K562 (cell line): ENCODE measurements at regions not wholly inside any gene's neighbourhood (a gene's known extent, or its start where the extent isn't known, plus 50 kb on each side); places are given as distances from the start of the nearest gene placed in this dataset.

Experiments used
- ATAC-seq: fragments of 200-7000 bp; cut with Tn5 transposase; 3 replicates; pipeline ENCODE4 v1.9.1; 2020; ENCODE audit warnings: moderate library complexity
- BruUV-seq: library from RNA; stranded (reverse); fragments of 400-500 nt; replicated peaks from 2 replicates; lab custom pipeline; 2021; lab: Mats Ljungman, UMichigan
- CTCF ChIA-PET: fragments of 300-600 bp; formaldehyde crosslinking; extraction: SDS; loops from one replicate; lab custom pipeline; 2021; ENCODE audit warnings: low intra/inter-chr PET ratio; lab: Yijun Ruan, JAX
- POLR2A ChIA-PET: fragments of 300-600, 350-650 bp; sonication (Branson Sonifier 250); formaldehyde crosslinking; extraction: SDS; loops from one replicate; lab custom pipeline; 2021; ENCODE audit warnings: antibody characterized with exemption, inconsistent platforms; lab: Yijun Ruan, JAX
- DNase-seq, 4 experiments: peaks; one replicate each; pipeline versions ENCODE4 v3.0.0 to v3.0.0-alpha.2; 2011 to 2018; ENCODE audit warnings: low spot score in 3 of 4, mixed read lengths in 3 of 4; ENCODE audit errors: extremely low read depth in 1 of 4
- FAIRE-seq: peaks from 2 replicates; lab custom pipeline; 2011; peaks lifted over from hg19 to GRCh38; lab: Jason Lieb, UNC
- H2AFZ ChIP-seq: 2 replicates; pipeline ENCODE4 v1.6.0; 2011; ENCODE audit warnings: low read depth, low read length, control low read depth, inconsistent platforms
- H3K27ac ChIP-seq: fragments of 200-600 bp; 3 replicates; pipeline ENCODE4 v1.8.0; 2011; ENCODE audit warnings: low read depth, mild to moderate bottlenecking, control low read depth, inconsistent platforms, low read length, moderate library complexity, mixed read lengths; ENCODE audit errors: extremely low read depth
- H3K27me3 ChIP-seq, 2 experiments: fragments of 300-600 bp in 1 of 2; 2 replicates in 1 of 2; 3 replicates in 1 of 2; pipeline versions ENCODE4 v1.6.0 to v1.8.0; 2011; ENCODE audit warnings: inconsistent platforms in 2 of 2, low read length in 2 of 2, mild to moderate bottlenecking in 1 of 2, mixed read lengths in 1 of 2, moderate library complexity in 1 of 2; ENCODE audit not compliant: control insufficient read depth in 2 of 2, insufficient read depth in 2 of 2
- H3K36me3 ChIP-seq: fragments of 300-600 bp; 3 replicates; pipeline ENCODE4 v1.8.0; 2011; ENCODE audit warnings: mild to moderate bottlenecking, low read length, inconsistent platforms; ENCODE audit not compliant: control insufficient read depth, insufficient read depth
- H3K4me1 ChIP-seq, 2 experiments: fragments of 200-600 bp in 1 of 2; replicated peaks in 1 of 2; 2 replicates in 1 of 2; 3 replicates in 1 of 2; pipeline versions ENCODE4 v1.5.1 to v1.8.0; 2011; ENCODE audit warnings: inconsistent platforms in 2 of 2, low read length in 2 of 2, mild to moderate bottlenecking in 1 of 2, mixed read lengths in 1 of 2, moderate library complexity in 1 of 2; ENCODE audit not compliant: control insufficient read depth in 2 of 2, insufficient read depth in 2 of 2
- H3K4me2 ChIP-seq: 2 replicates; pipeline ENCODE4 v1.6.1; 2011; ENCODE audit warnings: low read length, control low read depth, inconsistent platforms, mixed read lengths; ENCODE audit not compliant: insufficient read depth
- H3K4me3 ChIP-seq: fragments of 200-600 bp; sonication (generic), shearing (Covaris generic); 2 replicates; pipeline ENCODE4 v1.5.1; 2016; ENCODE audit warnings: control low read depth, inconsistent platforms
- H3K79me2 ChIP-seq: fragments of 200-600 bp; 3 replicates; pipeline ENCODE4 v1.8.0; 2011; ENCODE audit warnings: low read length, inconsistent platforms; ENCODE audit not compliant: control insufficient read depth, insufficient read depth
- H3K9ac ChIP-seq, 2 experiments: 2 replicates each; pipeline versions ENCODE4 v1.6.0 to v1.6.1; 2011; ENCODE audit warnings: low read depth in 2 of 2, low read length in 2 of 2, control low read depth in 1 of 2, inconsistent platforms in 1 of 2, mild to moderate bottlenecking in 1 of 2, mixed read lengths in 1 of 2; ENCODE audit not compliant: insufficient read depth in 1 of 2
- H3K9me1 ChIP-seq: one replicate; pipeline ENCODE4 v1.6.0; 2011; ENCODE audit warnings: inconsistent platforms, mild to moderate bottlenecking, low read length, moderate library complexity; ENCODE audit not compliant: control insufficient read depth, insufficient read depth
- H3K9me3 ChIP-seq: replicated peaks from 2 replicates; pipeline ENCODE4 v1.5.1; 2011; ENCODE audit warnings: low read depth, low read length, inconsistent platforms; ENCODE audit not compliant: control insufficient read depth, insufficient read depth
- H4K20me1 ChIP-seq: replicated peaks from 2 replicates; pipeline ENCODE4 v1.6.1; 2011; ENCODE audit warnings: low read length, inconsistent platforms, mixed read lengths; ENCODE audit not compliant: control insufficient read depth, insufficient read depth
- FOS ChIP-seq: IDR thresholded peaks from 3 replicates; pipeline ENCODE4 v1.6.1; 2011; ENCODE audit not compliant: insufficient read length; ENCODE audit errors: extremely low read depth
- HNRNPUL1 ChIP-seq: fragments of 200-400 bp; formaldehyde crosslinking; IDR thresholded peaks from 2 replicates; pipeline ENCODE4 v1.6.1; 2017; ENCODE audit warnings: low read length
- MCM7 ChIP-seq, 2 experiments: fragments of 450-650 bp; IDR thresholded peaks; 2 replicates each; pipeline ENCODE4 v1.6.1; 2016 to 2018
- MEIS2 ChIP-seq: fragments of 450-650 bp; IDR thresholded peaks from 2 replicates; pipeline ENCODE4 v1.6.1; 2014; ENCODE audit warnings: mild to moderate bottlenecking; ENCODE audit not compliant: partially characterized antibody
- ZNF121 ChIP-seq: sonication (generic); formaldehyde crosslinking; conservative IDR thresholded peaks from 2 replicates; pipeline ENCODE4 v1.8.0; 2022; ENCODE audit warnings: missing genetic modification reagents
- ZNF124 ChIP-seq: sonication (generic); formaldehyde crosslinking; IDR thresholded peaks from 2 replicates; pipeline ENCODE4 v1.8.1; 2022; ENCODE audit warnings: missing genetic modification reagents
- ZNF3 ChIP-seq: fragments of 250-450 bp; sonication (Bioruptor Pico); IDR thresholded peaks from 2 replicates; pipeline ENCODE4 v1.5.0; 2021; ENCODE audit warnings: mild to moderate bottlenecking, moderate library complexity
- WGBS: fragments of 100-300 bp; shearing (Covaris generic); methylation state at CpG from one replicate; pipeline ENCODE4 v1.1.6; 2016; ENCODE audit warnings: low coverage, mixed read lengths; ENCODE audit not compliant: insufficient coverage; ENCODE audit errors: missing lambda C conversion rate; 5-methylcytosine and 5-hydroxymethylcytosine counted together
- in situ Hi-C: fragments of 300-500 bp; cut with MboI; formaldehyde crosslinking; loops from 4 replicates; pipeline ENCODE4 v1.15.0; 2018; ENCODE audit warnings: inconsistent platforms, mixed read lengths
- intact Hi-C: fragments of 100-400 bp; cut with micrococcal nuclease; formaldehyde crosslinking; loops from 2 replicates; pipeline ENCODE4 v1.14.2; 2022
- TF ChIP-seq, protein P1 (sequence below): IDR thresholded peaks from 2 replicates; pipeline ENCODE4 v1.6.1; 2014; ENCODE audit warnings: antibody characterized with exemption
- TF ChIP-seq, protein P2 (sequence below): fragments of 250-450 bp; sonication (Bioruptor Pico); IDR thresholded peaks from 2 replicates; pipeline ENCODE4 v1.9.0; 2021; ENCODE audit warnings: mild to moderate bottlenecking, inconsistent platforms
- TF ChIP-seq, protein P3 (sequence below): fragments of 250-450 bp; sonication (Bioruptor Pico); IDR thresholded peaks from 2 replicates; pipeline ENCODE4 v1.5.0; 2021
- TF ChIP-seq, protein P4 (sequence below): sonication (generic); formaldehyde crosslinking; IDR thresholded peaks from 2 replicates; pipeline ENCODE4 v1.8.0; 2022; ENCODE audit warnings: mild to moderate bottlenecking, missing genetic modification reagents, borderline replicate concordance
- TF ChIP-seq, protein P5 (sequence below), 2 experiments: IDR thresholded peaks; 2 replicates each; pipeline ENCODE4 v1.6.1; 2011; ENCODE audit warnings: borderline replicate concordance in 1 of 2, control low read depth in 1 of 2, low read depth in 1 of 2, low read length in 1 of 2, mild to moderate bottlenecking in 1 of 2, mixed read lengths in 1 of 2, moderate library complexity in 1 of 2; ENCODE audit not compliant: insufficient read depth in 1 of 2, insufficient read length in 1 of 2, poor library complexity in 1 of 2, severe bottlenecking in 1 of 2; ENCODE audit errors: extremely low read depth in 1 of 2

DNA sequence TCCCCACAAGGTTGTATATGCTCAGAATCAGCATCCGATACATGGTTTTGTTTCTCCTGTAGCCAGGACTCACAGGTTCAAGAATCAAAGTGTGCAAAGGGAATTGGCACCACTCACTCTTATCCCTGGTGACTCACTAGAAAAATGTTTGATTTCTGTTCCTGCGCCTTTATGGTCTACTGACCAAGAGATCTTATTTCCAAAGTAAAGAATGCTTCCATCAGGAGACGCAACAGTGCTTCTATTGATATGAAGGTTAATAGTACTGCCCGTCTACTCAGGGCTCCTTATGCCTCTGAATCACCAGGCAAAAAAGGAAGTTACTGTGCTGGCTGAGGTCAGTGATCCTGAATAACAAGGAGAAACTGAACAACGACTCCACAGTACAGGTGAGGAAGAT, 1392.0 kb upstream of the PRMT6 start (continued):
- TF ChIP-seq, protein P1, sequence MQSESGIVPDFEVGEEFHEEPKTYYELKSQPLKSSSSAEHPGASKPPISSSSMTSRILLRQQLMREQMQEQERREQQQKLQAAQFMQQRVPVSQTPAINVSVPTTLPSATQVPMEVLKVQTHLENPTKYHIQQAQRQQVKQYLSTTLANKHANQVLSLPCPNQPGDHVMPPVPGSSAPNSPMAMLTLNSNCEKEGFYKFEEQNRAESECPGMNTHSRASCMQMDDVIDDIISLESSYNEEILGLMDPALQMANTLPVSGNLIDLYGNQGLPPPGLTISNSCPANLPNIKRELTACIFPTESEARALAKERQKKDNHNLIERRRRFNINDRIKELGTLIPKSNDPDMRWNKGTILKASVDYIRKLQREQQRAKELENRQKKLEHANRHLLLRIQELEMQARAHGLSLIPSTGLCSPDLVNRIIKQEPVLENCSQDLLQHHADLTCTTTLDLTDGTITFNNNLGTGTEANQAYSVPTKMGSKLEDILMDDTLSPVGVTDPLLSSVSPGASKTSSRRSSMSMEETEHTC = no peak
- TF ChIP-seq, all 486 proteins: peak for 0

DNA sequence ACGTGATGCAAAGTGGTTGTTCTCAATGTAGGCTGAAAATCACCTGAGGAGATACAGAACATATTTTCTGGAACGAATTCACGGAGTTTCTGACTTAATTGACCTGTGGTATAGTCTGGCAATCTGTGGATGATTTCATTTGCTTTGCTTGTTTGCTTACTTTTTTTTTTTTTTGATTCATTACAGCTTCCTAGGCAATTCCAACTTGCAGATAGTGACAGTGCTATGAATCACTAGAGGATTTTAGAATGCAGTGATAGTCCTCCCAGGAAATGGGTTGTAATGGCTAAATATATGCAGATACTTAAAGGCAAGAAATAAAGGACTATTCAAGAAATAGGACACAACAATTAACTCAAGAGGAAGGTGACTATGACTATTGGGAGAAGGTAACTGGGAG, 1378.1 kb upstream of the PRMT6 start:
- no peaks in the 10 kb centered on the region for H3K79me2 ChIP-seq
- CTCF ChIA-PET = no interaction called here
- ATAC-seq = no peak
- H4K20me1 ChIP-seq = no peaks in the 10 kb centered on the region
- in situ Hi-C loops = no loop called here
- no TSS peak for BruUV-seq
- no peak for DNase-seq
- no peak overlapping the region for H2AFZ ChIP-seq
- POLR2A ChIA-PET = no interaction called here
- intact Hi-C loops = no loop called here
- TF ChIP-seq MCM7 (IDR thresholded peaks at IDR 0.05) (no peak), ZNF121 (CRISPR knock-in tag) (no peak), ZNF3 (no peak), MEIS2 (no peak), FOS (no peak), HNRNPUL1 (no peak), ZNF124 (no peak)
- TF ChIP-seq, protein P2, sequence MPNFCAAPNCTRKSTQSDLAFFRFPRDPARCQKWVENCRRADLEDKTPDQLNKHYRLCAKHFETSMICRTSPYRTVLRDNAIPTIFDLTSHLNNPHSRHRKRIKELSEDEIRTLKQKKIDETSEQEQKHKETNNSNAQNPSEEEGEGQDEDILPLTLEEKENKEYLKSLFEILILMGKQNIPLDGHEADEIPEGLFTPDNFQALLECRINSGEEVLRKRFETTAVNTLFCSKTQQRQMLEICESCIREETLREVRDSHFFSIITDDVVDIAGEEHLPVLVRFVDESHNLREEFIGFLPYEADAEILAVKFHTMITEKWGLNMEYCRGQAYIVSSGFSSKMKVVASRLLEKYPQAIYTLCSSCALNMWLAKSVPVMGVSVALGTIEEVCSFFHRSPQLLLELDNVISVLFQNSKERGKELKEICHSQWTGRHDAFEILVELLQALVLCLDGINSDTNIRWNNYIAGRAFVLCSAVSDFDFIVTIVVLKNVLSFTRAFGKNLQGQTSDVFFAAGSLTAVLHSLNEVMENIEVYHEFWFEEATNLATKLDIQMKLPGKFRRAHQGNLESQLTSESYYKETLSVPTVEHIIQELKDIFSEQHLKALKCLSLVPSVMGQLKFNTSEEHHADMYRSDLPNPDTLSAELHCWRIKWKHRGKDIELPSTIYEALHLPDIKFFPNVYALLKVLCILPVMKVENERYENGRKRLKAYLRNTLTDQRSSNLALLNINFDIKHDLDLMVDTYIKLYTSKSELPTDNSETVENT (CRISPR knock-in tag) = no peak
- TF ChIP-seq, protein P3, sequence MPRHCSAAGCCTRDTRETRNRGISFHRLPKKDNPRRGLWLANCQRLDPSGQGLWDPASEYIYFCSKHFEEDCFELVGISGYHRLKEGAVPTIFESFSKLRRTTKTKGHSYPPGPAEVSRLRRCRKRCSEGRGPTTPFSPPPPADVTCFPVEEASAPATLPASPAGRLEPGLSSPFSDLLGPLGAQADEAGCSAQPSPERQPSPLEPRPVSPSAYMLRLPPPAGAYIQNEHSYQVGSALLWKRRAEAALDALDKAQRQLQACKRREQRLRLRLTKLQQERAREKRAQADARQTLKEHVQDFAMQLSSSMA = no peak
- TF ChIP-seq, protein P4, sequence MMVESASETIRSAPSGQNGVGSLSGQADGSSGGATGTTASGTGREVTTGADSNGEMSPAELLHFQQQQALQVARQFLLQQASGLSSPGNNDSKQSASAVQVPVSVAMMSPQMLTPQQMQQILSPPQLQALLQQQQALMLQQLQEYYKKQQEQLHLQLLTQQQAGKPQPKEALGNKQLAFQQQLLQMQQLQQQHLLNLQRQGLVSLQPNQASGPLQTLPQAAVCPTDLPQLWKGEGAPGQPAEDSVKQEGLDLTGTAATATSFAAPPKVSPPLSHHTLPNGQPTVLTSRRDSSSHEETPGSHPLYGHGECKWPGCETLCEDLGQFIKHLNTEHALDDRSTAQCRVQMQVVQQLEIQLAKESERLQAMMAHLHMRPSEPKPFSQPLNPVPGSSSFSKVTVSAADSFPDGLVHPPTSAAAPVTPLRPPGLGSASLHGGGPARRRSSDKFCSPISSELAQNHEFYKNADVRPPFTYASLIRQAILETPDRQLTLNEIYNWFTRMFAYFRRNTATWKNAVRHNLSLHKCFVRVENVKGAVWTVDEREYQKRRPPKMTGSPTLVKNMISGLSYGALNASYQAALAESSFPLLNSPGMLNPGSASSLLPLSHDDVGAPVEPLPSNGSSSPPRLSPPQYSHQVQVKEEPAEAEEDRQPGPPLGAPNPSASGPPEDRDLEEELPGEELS (CRISPR knock-in tag) = no peak
- TF ChIP-seq, protein P5, sequence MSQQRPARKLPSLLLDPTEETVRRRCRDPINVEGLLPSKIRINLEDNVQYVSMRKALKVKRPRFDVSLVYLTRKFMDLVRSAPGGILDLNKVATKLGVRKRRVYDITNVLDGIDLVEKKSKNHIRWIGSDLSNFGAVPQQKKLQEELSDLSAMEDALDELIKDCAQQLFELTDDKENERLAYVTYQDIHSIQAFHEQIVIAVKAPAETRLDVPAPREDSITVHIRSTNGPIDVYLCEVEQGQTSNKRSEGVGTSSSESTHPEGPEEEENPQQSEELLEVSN (IDR thresholded peaks at IDR 0.05; ENCODE audit: borderline replicate concordance in 1 of 2, extremely low read depth in 1 of 2, insufficient read depth in 1 of 2, insufficient read length in 1 of 2, low read depth in 1 of 2, low read length in 1 of 2, poor library complexity in 1 of 2, severe bottlenecking in 1 of 2) = no peak
- 2% methylated on average over 3 of the region's 3 CpGs for WGBS
- no peaks in the 10 kb centered on the region for H3K9me3 ChIP-seq
- H3K9ac ChIP-seq = no peak overlapping the region
- H3K9me1 ChIP-seq = no peaks in the 10 kb centered on the region
- H3K4me2 ChIP-seq = no peak overlapping the region
- H3K27me3 ChIP-seq = no peaks in the 10 kb centered on the region
- no peaks in the 10 kb centered on the region for H3K4me1 ChIP-seq
- no peaks in the 10 kb centered on the region for H3K36me3 ChIP-seq
- no peak for FAIRE-seq
- no peak overlapping the region for H3K4me3 ChIP-seq
- no peak overlapping the region for H3K27ac ChIP-seq
